Spleen (tissue), 11 donors: ENCODE measurements at regions not wholly inside any gene's neighbourhood (a gene's known extent, or its start where the extent isn't known, plus 50 kb on each side); places are given as distances from the start of the nearest gene placed in this dataset.
A peak's percentile ranks its signal among the peaks of the same experiment; 100 is the strongest.

Source experiments
- DNase-seq: peaks from one replicate; pipeline ENCODE4 v3.0.0-alpha.2; 2020
- H3K27ac ChIP-seq, 8 donors: fragments of 200-600 bp; sonication (generic) in 7 of 8; 1 replicate in 4 of 8; 2 replicates in 4 of 8; pipeline versions ENCODE4 v1.5.0 to v1.8.0; 2016 to 2021; ENCODE audit warnings: inconsistent platforms in 4 of 8, mild to moderate bottlenecking in 4 of 8, moderate library complexity in 1 of 8
- H3K27me3 ChIP-seq, 7 donors: fragments of 200-600 bp; sonication (generic) in 6 of 7; replicated peaks in 1 of 7; 1 replicate in 4 of 7; 2 replicates in 3 of 7; pipeline versions ENCODE4 v1.5.0 to v1.8.0; 2016 to 2021; ENCODE audit warnings: inconsistent platforms in 3 of 7, mild to moderate bottlenecking in 1 of 7
- H3K36me3 ChIP-seq, 6 donors: fragments of 200-600 bp; sonication (generic) in 5 of 6; 1 replicate in 4 of 6; 2 replicates in 2 of 6; pipeline versions ENCODE4 v1.5.0 to v1.8.0; 2016 to 2021; ENCODE audit warnings: inconsistent platforms in 2 of 6
- H3K4me1 ChIP-seq, 6 donors: fragments of 200-600 bp; sonication (generic) in 5 of 6; 1 replicate in 3 of 6; 2 replicates in 3 of 6; pipeline versions ENCODE4 v1.5.0 to v1.8.0; 2016 to 2021; ENCODE audit warnings: inconsistent platforms in 3 of 6
- H3K4me3 ChIP-seq, 8 donors: fragments of 200-600 bp; sonication (generic) in 7 of 8; 1 replicate in 4 of 8; 2 replicates in 4 of 8; pipeline versions ENCODE4 v1.5.0 to v1.8.0; 2016 to 2021; ENCODE audit warnings: inconsistent platforms in 4 of 8, mild to moderate bottlenecking in 4 of 8, moderate library complexity in 2 of 8
- H3K9me3 ChIP-seq, 8 donors: fragments of 200-600 bp; sonication (generic) in 7 of 8; 1 replicate in 4 of 8; 2 replicates in 4 of 8; pipeline versions ENCODE4 v1.5.0 to v1.8.0; 2016 to 2021; ENCODE audit warnings: inconsistent platforms in 4 of 8
- CTCF ChIP-seq, 11 experiments: fragments of 200-600 bp in 7 of 11; fragments of 450-650 bp in 4 of 11; sonication (generic) in 4 of 11; IDR thresholded peaks in 8 of 11; conservative IDR thresholded peaks in 3 of 11; 1 replicate in 7 of 11; 2 replicates in 4 of 11; pipeline versions ENCODE4 v1.4.0 to v1.8.0; 2016 to 2021; ENCODE audit warnings: antibody characterized with exemption in 11 of 11, inconsistent platforms in 4 of 11, mild to moderate bottlenecking in 1 of 11
- POLR2A ChIP-seq, 3 donors: fragments of 450-650 bp; IDR thresholded peaks; one replicate each; pipeline ENCODE4 v1.5.1; 2017; ENCODE audit warnings: antibody characterized with exemption in 3 of 3, mild to moderate bottlenecking in 1 of 3
- POLR2AphosphoS5 ChIP-seq, 3 donors: sonication (generic); formaldehyde crosslinking; IDR thresholded peaks; one replicate each; pipeline ENCODE4 v1.5.1; 2017; ENCODE audit warnings: antibody characterized with exemption in 3 of 3
- WGBS, 5 donors: extraction: QIAGEN DNeasy Blood & Tissue Kit in 3 of 5; methylation state at CpG; one replicate each; pipeline versions ENCODE4 v1.1.5 to v1.1.7; 2013 to 2018; 5-methylcytosine and 5-hydroxymethylcytosine counted together
- intact Hi-C: fragments of 100-400 bp; cut with DNase I; formaldehyde crosslinking; loops from one replicate; pipeline ENCODE4 v1.15.0; 2023; ENCODE audit warnings: low total_unique reads
- donor health status: healthy with polysubstance abuse.
- donor health status: DM: no; HTN: no; CAD: no; lungs with moderate emphysema.
- donor health status: DM: no; HTN: no; CAD: no.
- donor health status: Bipolar disorder and iron deficiency.
- donor health status: healthy.
- donor health status: DM: no; HTN: no; CAD: no.
- donor health status: DM: yes; HTN: yes; CAD: no.

- Histone ChIP-seq H3K4me3 (no peak overlapping the region), H3K4me1 (peaks cover 0 to 10% (median 0%) of the 10 kb centered on the region in 6 donors), H3K27ac (no peak overlapping the region), H3K36me3 (no peaks in the 10 kb centered on the region), H3K9me3 (peaks cover 0 to 40% (median 33%) of the 10 kb centered on the region in 8 donors), H3K27me3 (peaks cover 0 to 14% (median 0%) of the 10 kb centered on the region in 7 donors)
- no peak for DNase-seq
- peak in 7 of 11 experiments; percentile 12 to 49 (median 22) for TF ChIP-seq CTCF (IDR thresholded peaks at IDR 0.05 in 8 of 11, conservative IDR thresholded peaks at IDR 0.05 in 3 of 11)
- no peak for TF ChIP-seq POLR2AphosphoS5 (IDR thresholded peaks at IDR 0.05)
- TF ChIP-seq POLR2A (IDR thresholded peaks at IDR 0.05), result no peak
- intact Hi-C loops, result no loop called here
- WGBS, 5 donors, result 48 to 62% (median 51%) methylated on average over 7 of the region's 7 CpGs
Measured at GRCh38 chr10:128178302-128178958, 52.2 kb upstream of the MKI67 start.

GRCh38 chr10:128180843-128181242 lies 54.6 kb upstream of the MKI67 start:
- Histone ChIP-seq H3K36me3 (no peaks in the 10 kb centered on the region), H3K27ac (no peak overlapping the region), H3K4me3 (no peak overlapping the region), H3K27me3 (peaks cover 0 to 14% (median 0%) of the 10 kb centered on the region in 7 donors), H3K4me1 (peaks cover 0 to 10% (median 0%) of the 10 kb centered on the region in 6 donors), H3K9me3 (peaks cover 0 to 23% (median 16%) of the 10 kb centered on the region in 8 donors)
- TF ChIP-seq POLR2AphosphoS5 (IDR thresholded peaks at IDR 0.05) (no peak), POLR2A (IDR thresholded peaks at IDR 0.05) (no peak), CTCF (IDR thresholded peaks at IDR 0.05 in 8 of 11, conservative IDR thresholded peaks at IDR 0.05 in 3 of 11) (no peak)
- 14 to 33% (median 20%) methylated on average over 8 of the region's 8 CpGs for WGBS, 5 donors
- intact Hi-C loops, result no loop called here
- no peak for DNase-seq

- Histone ChIP-seq H3K4me3 (no peak overlapping the region), H3K36me3 (no peaks in the 10 kb centered on the region), H3K27me3 (peaks cover 0 to 18% (median 0%) of the 10 kb centered on the region in 7 donors), H3K27ac (no peak overlapping the region), H3K4me1 (peaks cover 0 to 18% (median 0%) of the 10 kb centered on the region in 6 donors), H3K9me3 (peaks cover 0 to 20% (median 15%) of the 10 kb centered on the region in 8 donors)
- 72 to 93% (median 79%) methylated on average over 1 of the region's 1 CpG for WGBS, 5 donors
- no peak for TF ChIP-seq POLR2A (IDR thresholded peaks at IDR 0.05)
- no peak for TF ChIP-seq POLR2AphosphoS5 (IDR thresholded peaks at IDR 0.05)
- no peak for TF ChIP-seq CTCF (IDR thresholded peaks at IDR 0.05 in 8 of 11, conservative IDR thresholded peaks at IDR 0.05 in 3 of 11)
- no peak for DNase-seq
- intact Hi-C loops, result no loop called here
Measured at GRCh38 chr10:128185627-128186026, 59.4 kb upstream of the MKI67 start.

GRCh38 chr10:128186959-128187787 lies 61.0 kb upstream of the MKI67 start:
- no peak for DNase-seq
- Histone ChIP-seq H3K27me3 (peaks cover 0 to 18% (median 0%) of the 10 kb centered on the region in 7 donors), H3K4me3 (peak overlapping the region in 3 of 8 donors; percentile 15 to 37 (median 18)), H3K27ac (peak overlapping the region in 5 of 8 donors; percentile 0 to 67 (median 25)), H3K4me1 (peaks cover 0 to 11% (median 0%) of the 10 kb centered on the region in 6 donors), H3K36me3 (no peaks in the 10 kb centered on the region), H3K9me3 (peaks cover 0 to 19% (median 15%) of the 10 kb centered on the region in 8 donors)
- intact Hi-C loops, result no loop called here
- 48 to 54% (median 53%) methylated on average over 17 of the region's 17 CpGs for WGBS, 5 donors
- no peak for TF ChIP-seq POLR2A (IDR thresholded peaks at IDR 0.05)
- no peak for TF ChIP-seq POLR2AphosphoS5 (IDR thresholded peaks at IDR 0.05)
- TF ChIP-seq CTCF (IDR thresholded peaks at IDR 0.05 in 8 of 11, conservative IDR thresholded peaks at IDR 0.05 in 3 of 11), result no peak
